ENCODE measurements at regions not wholly inside any gene's neighbourhood (a gene's known extent, or its start where the extent isn't known, plus 50 kb on each side); places are given as distances from the start of the nearest gene placed in this dataset.

DNA sequence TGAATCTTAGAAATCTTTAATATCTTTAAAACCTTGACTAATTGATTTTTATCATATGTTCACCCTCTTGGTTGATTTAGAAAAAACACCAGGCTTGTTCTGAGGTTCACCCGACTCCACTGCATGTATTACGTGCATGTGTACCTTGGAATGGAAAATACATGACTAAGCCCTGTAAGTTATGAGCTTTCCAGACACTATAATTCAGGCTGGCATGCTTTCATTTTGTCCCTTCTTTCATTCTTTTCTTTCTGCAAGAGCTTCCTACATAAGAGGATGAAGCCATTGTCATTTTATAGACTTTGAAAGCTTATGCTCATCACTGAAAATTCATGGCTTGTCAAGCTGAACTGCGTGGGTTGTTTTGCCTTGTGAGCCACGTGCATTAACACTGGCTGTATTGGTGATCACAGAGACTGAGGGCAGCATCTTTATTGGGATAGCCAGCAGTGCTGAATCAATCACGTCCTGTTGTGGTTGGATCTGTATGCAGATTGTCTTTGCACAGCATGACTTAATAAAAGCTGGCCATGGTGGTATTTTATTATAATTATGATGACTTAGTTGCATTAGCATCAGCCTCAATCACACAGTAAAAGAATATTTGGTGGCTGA, 141.9 kb downstream of the SLIT2 start:
- Histone ChIP-seq H3K27ac (ENCODE audit: low read length) (no peak overlapping the region), H3K27me3 (ENCODE audit: control insufficient read depth, insufficient read depth, low read length) (no peaks in the 10 kb centered on the region), H3K4me3 (ENCODE audit: low read length) (no peak overlapping the region), H3K4me1 (ENCODE audit: control insufficient read depth, insufficient read depth, low read length) (no peaks in the 10 kb centered on the region), H3K9me3 (replicated peaks; ENCODE audit: control insufficient read depth, low read depth, low read length) (no peaks in the 10 kb centered on the region), H3K36me3 (ENCODE audit: control insufficient read depth, insufficient read depth, low read length) (no peaks in the 10 kb centered on the region)
- 23% methylated on average over 2 of the region's 5 CpGs for WGBS (ENCODE audit: insufficient coverage)
- peak; percentile 61 for DNase-seq

DNA sequence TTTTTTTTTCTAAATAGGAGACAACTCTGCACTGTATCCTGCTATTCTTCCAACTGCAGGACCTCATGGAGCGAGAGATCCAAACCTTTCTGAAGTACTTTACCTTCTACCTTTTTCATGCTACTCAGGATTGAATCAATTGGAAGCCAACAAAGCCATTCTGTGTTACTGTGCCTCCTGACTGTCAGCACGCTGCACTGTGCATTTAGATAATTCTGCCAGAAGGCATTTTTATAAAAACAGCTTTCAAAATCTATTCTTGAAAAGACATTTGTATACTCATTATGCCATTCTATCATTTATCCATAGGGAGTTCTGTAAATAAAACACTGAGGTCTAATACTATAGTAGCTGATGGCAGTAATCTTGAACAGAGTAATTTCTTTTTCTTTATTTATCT, 142.8 kb downstream of the SLIT2 start:
- Histone ChIP-seq H3K4me3 (ENCODE audit: low read length) (no peak overlapping the region), H3K27ac (ENCODE audit: low read length) (no peak overlapping the region), H3K9me3 (replicated peaks; ENCODE audit: control insufficient read depth, low read depth, low read length) (no peaks in the 10 kb centered on the region), H3K36me3 (ENCODE audit: control insufficient read depth, insufficient read depth, low read length) (no peaks in the 10 kb centered on the region), H3K4me1 (ENCODE audit: control insufficient read depth, insufficient read depth, low read length) (no peaks in the 10 kb centered on the region), H3K27me3 (ENCODE audit: control insufficient read depth, insufficient read depth, low read length) (no peaks in the 10 kb centered on the region)
- no peak for DNase-seq
- 100% methylated on average over 1 of the region's 2 CpGs for WGBS (ENCODE audit: insufficient coverage)

DNA sequence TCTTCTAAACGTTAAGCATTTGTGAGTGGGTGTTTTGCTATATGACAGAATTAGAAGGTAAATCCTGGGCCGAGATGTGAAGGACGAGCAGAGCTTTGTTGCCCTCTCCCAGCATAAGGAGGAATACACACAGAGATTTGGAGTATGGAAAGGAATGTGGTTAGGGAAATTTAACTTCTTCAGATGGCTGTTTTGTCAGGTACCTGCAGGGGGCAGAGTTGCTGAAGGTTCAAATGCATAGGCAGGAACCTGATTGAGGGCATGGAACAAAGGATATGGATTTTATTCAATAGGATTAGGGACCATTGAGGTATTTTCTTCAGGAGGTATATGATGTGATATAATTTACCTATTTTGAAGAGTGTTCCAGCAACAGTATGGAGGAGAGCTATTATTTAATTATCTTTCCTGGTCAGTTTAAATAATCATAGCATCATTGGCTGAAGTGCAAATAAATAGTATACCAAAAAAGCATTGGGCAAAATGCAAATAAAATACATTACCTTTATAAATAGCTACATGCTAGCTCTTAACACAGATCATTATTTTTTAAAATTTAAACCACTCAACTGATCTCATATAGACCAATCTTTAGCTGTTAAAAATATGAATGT, 143.6 kb downstream of the SLIT2 start:
- DNase-seq = no peak
- WGBS (ENCODE audit: insufficient coverage) = 47% methylated on average over 2 of the region's 3 CpGs
- Histone ChIP-seq H3K4me1 (ENCODE audit: control insufficient read depth, insufficient read depth, low read length) (no peaks in the 10 kb centered on the region), H3K9me3 (replicated peaks; ENCODE audit: control insufficient read depth, low read depth, low read length) (no peaks in the 10 kb centered on the region), H3K27me3 (ENCODE audit: control insufficient read depth, insufficient read depth, low read length) (no peaks in the 10 kb centered on the region), H3K4me3 (ENCODE audit: low read length) (no peak overlapping the region), H3K27ac (ENCODE audit: low read length) (no peak overlapping the region), H3K36me3 (ENCODE audit: control insufficient read depth, insufficient read depth, low read length) (no peaks in the 10 kb centered on the region)

DNA sequence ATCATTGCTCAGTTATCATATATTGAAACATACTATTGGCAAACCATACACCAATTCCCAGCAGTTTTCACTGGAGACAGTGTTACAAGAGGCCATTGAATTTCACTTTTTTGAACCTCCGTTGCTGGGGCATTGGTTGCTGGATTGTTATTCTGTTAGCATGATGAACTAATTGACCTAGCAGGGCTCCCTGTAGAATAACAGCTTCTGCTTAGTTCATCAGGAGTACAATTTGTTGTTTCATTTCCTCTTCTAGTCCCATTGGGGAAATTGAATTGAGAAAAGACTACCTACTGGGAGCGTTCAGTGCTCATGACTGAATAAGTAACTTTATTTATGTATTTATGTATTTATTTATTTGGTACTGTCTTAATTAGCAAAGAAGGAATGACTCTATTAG, 151.6 kb downstream of the SLIT2 start:
- no peak overlapping the region for H3K4me3 ChIP-seq (ENCODE audit: low read length)
- no peaks in the 10 kb centered on the region for H3K27me3 ChIP-seq (ENCODE audit: control insufficient read depth, insufficient read depth, low read length)
- H3K4me1 ChIP-seq (ENCODE audit: control insufficient read depth, insufficient read depth, low read length) = no peaks in the 10 kb centered on the region
- no CpG with 5 or more reads among the region's 2 CpGs for WGBS (ENCODE audit: insufficient coverage)
- no peak overlapping the region for H3K27ac ChIP-seq (ENCODE audit: low read length)
- H3K36me3 ChIP-seq (ENCODE audit: control insufficient read depth, insufficient read depth, low read length) = no peaks in the 10 kb centered on the region
- no peaks in the 10 kb centered on the region for H3K9me3 ChIP-seq (replicated peaks; ENCODE audit: control insufficient read depth, low read depth, low read length)
- DNase-seq = peak; percentile 53

DNA sequence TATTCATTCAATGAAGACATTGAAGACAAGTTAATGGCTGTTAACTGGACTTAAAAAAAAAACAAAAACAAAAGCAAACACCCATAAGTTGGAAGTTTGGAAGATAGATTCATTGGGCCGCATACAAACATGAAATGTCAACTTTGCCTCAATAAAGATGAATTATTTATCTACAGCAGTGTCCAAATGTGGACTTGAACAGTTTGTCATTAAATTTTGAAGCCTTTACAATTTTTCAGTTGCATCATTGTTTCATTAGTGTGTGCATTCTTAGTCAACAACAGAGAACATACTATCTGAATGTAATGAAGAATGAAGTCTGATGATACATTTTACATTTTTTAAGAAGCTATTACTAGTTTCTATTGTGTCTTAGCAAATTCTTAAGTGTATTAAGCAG, 152.1 kb downstream of the SLIT2 start:
- Histone ChIP-seq H3K36me3 (ENCODE audit: control insufficient read depth, insufficient read depth, low read length) (no peaks in the 10 kb centered on the region), H3K27ac (ENCODE audit: low read length) (no peak overlapping the region), H3K4me1 (ENCODE audit: control insufficient read depth, insufficient read depth, low read length) (no peaks in the 10 kb centered on the region), H3K27me3 (ENCODE audit: control insufficient read depth, insufficient read depth, low read length) (no peaks in the 10 kb centered on the region), H3K9me3 (replicated peaks; ENCODE audit: control insufficient read depth, low read depth, low read length) (no peaks in the 10 kb centered on the region), H3K4me3 (ENCODE audit: low read length) (no peak overlapping the region)
- WGBS (ENCODE audit: insufficient coverage) = no CpG with 5 or more reads among the region's 1 CpG
- no peak for DNase-seq

DNA sequence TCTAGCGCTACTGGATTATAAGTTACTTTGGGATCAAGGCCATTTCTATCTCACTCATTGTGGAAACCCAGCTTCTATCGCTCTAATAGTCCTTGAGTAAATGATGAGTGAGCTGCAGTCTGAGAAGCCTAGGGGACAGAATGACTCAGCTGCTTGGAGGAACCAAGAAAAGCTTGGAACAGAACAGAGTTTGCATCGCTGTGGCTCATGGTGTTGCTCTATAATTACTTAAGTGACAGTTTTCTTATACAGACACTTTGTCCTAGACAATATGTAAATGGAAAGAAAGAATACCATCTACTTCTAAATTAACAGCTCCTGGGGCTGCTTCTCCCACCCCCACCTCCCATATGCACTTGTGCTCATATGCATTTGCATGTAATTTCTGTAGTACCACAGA, 156.9 kb downstream of the SLIT2 start:
- H3K4me3 ChIP-seq (ENCODE audit: low read length) = no peak overlapping the region
- no peaks in the 10 kb centered on the region for H3K36me3 ChIP-seq (ENCODE audit: control insufficient read depth, insufficient read depth, low read length)
- no peak for DNase-seq
- H3K27me3 ChIP-seq (ENCODE audit: control insufficient read depth, insufficient read depth, low read length) = no peaks in the 10 kb centered on the region
- no peak overlapping the region for H3K27ac ChIP-seq (ENCODE audit: low read length)
- H3K9me3 ChIP-seq (replicated peaks; ENCODE audit: control insufficient read depth, low read depth, low read length) = no peaks in the 10 kb centered on the region
- no peaks in the 10 kb centered on the region for H3K4me1 ChIP-seq (ENCODE audit: control insufficient read depth, insufficient read depth, low read length)
- WGBS (ENCODE audit: insufficient coverage) = no CpG with 5 or more reads among the region's 3 CpGs

DNA sequence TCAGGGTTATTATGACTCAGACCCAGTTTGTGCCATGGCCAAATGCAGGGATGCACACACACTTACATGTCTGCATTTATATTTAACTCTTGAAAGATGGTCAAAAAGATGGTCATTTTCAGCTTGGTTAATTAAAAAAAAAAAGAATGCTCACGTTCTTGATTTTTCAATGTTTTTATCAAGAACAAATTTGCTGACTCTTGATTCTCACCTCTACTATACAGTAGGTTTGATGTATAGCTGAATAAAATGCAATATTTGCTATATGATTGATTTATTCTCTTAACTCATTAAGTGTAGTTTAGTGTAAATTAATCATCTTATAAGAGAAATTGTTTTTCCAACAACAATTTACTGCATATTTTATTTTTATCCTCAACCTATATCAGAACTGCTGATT, 160.4 kb downstream of the SLIT2 start:
- no peaks in the 10 kb centered on the region for H3K27me3 ChIP-seq (ENCODE audit: control insufficient read depth, insufficient read depth, low read length)
- H3K36me3 ChIP-seq (ENCODE audit: control insufficient read depth, insufficient read depth, low read length) = no peaks in the 10 kb centered on the region
- H3K4me3 ChIP-seq (ENCODE audit: low read length) = no peak overlapping the region
- no peaks in the 10 kb centered on the region for H3K4me1 ChIP-seq (ENCODE audit: control insufficient read depth, insufficient read depth, low read length)
- H3K9me3 ChIP-seq (replicated peaks; ENCODE audit: control insufficient read depth, low read depth, low read length) = no peaks in the 10 kb centered on the region
- DNase-seq = no peak
- H3K27ac ChIP-seq (ENCODE audit: low read length) = no peak overlapping the region
- no CpG with 5 or more reads among the region's 1 CpG for WGBS (ENCODE audit: insufficient coverage)

DNA sequence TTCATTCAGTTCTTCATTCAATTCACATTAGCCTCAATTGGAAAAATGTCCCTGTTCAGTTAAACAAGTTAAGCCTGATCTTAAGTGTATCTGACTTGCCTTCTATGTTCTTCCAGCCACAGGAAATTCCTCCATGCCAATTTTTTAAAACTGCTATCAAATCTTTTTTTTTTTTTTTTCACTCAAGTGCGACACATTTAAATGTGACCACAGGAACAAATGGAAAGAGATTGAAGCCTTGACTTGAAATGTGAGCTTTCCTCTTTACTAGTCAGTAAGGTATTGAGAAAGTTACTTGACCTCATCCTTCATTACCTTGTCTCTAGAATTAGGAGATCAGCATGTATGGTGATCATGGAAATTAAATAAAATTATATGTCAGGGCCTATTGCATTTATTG, 165.1 kb downstream of the SLIT2 start:
- H3K9me3 ChIP-seq (replicated peaks; ENCODE audit: control insufficient read depth, low read depth, low read length) = no peaks in the 10 kb centered on the region
- no CpG with 5 or more reads among the region's 1 CpG for WGBS (ENCODE audit: insufficient coverage)
- H3K27me3 ChIP-seq (ENCODE audit: control insufficient read depth, insufficient read depth, low read length) = no peaks in the 10 kb centered on the region
- H3K36me3 ChIP-seq (ENCODE audit: control insufficient read depth, insufficient read depth, low read length) = no peaks in the 10 kb centered on the region
- H3K4me3 ChIP-seq (ENCODE audit: low read length) = no peak overlapping the region
- no peak for DNase-seq
- no peak overlapping the region for H3K27ac ChIP-seq (ENCODE audit: low read length)
- no peaks in the 10 kb centered on the region for H3K4me1 ChIP-seq (ENCODE audit: control insufficient read depth, insufficient read depth, low read length)

DNA sequence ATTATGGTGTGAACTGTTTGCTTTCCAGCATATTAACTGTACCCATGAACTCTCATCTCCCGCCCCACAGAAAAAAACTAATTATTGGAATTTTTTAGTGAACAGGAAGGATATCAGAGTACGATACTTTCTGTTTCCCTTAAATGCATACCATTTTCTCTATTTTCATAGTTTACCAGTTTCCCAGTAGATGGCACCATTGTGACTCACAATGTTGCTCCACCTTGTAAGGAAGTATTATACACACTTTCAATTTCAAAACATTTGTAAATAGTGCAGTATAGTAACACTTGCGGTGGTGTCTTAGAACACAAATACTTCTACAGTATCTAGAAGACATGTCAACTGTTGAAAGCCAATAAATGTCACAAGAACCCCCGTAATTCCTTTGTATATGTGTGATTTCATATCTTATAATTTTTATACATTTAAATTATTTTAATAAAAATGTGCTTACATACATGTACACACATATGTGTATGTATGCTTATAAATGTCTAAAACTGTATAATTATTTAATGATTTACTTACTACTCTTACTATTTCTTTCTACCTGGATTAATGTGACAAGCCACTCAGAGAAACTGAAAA, 167.3 kb downstream of the SLIT2 start:
- no CpG with 5 or more reads among the region's 4 CpGs for WGBS (ENCODE audit: insufficient coverage)
- Histone ChIP-seq H3K4me1 (ENCODE audit: control insufficient read depth, insufficient read depth, low read length) (no peaks in the 10 kb centered on the region), H3K36me3 (ENCODE audit: control insufficient read depth, insufficient read depth, low read length) (no peaks in the 10 kb centered on the region), H3K9me3 (replicated peaks; ENCODE audit: control insufficient read depth, low read depth, low read length) (no peaks in the 10 kb centered on the region), H3K27me3 (ENCODE audit: control insufficient read depth, insufficient read depth, low read length) (no peaks in the 10 kb centered on the region), H3K4me3 (ENCODE audit: low read length) (peak overlapping the region; percentile 21), H3K27ac (ENCODE audit: low read length) (no peak overlapping the region)
- DNase-seq = peak; percentile 85

DNA sequence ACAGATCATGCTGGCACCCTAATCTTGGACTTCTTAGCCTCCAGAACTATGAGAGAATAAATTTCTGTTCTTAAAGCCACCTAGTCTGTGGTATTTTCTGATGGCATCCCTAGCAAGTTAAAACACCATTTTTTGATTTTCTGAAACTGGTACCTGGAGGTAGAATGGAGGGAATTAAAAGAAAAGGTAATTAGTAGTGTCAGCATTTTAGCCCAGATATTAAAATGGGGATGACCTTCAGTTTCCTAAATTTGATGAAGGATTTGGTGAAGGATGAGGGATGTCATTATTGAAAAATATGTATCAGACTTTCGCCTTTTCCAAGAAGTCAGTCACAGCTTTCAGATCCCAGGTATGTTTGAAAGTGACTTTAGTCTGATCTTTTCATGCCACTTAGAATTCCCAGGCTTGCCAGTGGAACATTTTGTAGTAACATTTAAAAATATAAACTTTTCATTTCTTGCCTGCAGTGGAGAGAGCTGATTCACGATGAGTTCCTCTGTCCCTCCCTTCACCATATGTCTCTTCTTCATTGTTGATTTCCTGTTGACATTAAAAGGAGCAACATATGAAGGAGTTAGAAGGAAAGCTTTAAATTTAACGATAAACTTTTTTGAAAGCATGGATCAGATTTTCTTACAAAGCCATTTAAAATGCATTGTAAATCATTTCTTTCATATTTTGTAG, 169.4 kb downstream of the SLIT2 start:
- Histone ChIP-seq H3K4me3 (ENCODE audit: low read length) (no peak overlapping the region), H3K27ac (ENCODE audit: low read length) (no peak overlapping the region), H3K27me3 (ENCODE audit: control insufficient read depth, insufficient read depth, low read length) (no peaks in the 10 kb centered on the region), H3K36me3 (ENCODE audit: control insufficient read depth, insufficient read depth, low read length) (no peaks in the 10 kb centered on the region), H3K9me3 (replicated peaks; ENCODE audit: control insufficient read depth, low read depth, low read length) (no peaks in the 10 kb centered on the region), H3K4me1 (ENCODE audit: control insufficient read depth, insufficient read depth, low read length) (no peaks in the 10 kb centered on the region)
- no CpG with 5 or more reads among the region's 3 CpGs for WGBS (ENCODE audit: insufficient coverage)
- no peak for DNase-seq

Data from muscle of leg (tissue), 3 donors.